Nephron progenitor cell (in vitro differentiated cells): ENCODE measurements at regions not wholly inside any gene's neighbourhood (a gene's known extent, or its start where the extent isn't known, plus 50 kb on each side); places are given as distances from the start of the nearest gene placed in this dataset.

ENCODE experiments used
- DNase-seq: peaks from one replicate; pipeline ENCODE4 v3.0.0; 2021
- H3K27ac Mint-ChIP-seq: 2 replicates; pipeline ENCODE4 v1.8.0; 2021; ENCODE audit warnings: mild to moderate bottlenecking, moderate library complexity, mixed read lengths
- H3K27me3 Mint-ChIP-seq: 2 replicates; pipeline ENCODE4 v1.8.0; 2021; ENCODE audit warnings: mild to moderate bottlenecking, low read depth, mixed read lengths; ENCODE audit not compliant: poor library complexity
- H3K36me3 Mint-ChIP-seq: 2 replicates; pipeline ENCODE4 v1.8.0; 2021; ENCODE audit warnings: low read depth, mixed read lengths
- H3K4me1 Mint-ChIP-seq: 2 replicates; pipeline ENCODE4 v1.8.0; 2021; ENCODE audit warnings: mixed read lengths
- H3K4me3 Mint-ChIP-seq: 2 replicates; pipeline ENCODE4 v1.8.0; 2021; ENCODE audit warnings: mild to moderate bottlenecking, moderate library complexity, mixed read lengths
- H3K9me3 Mint-ChIP-seq: 2 replicates; pipeline ENCODE4 v1.8.0; 2021; ENCODE audit warnings: mild to moderate bottlenecking, moderate library complexity, mixed read lengths
- TF ChIP-seq, protein P1 (sequence below): fragments of 200-600 bp; sonication (generic); IDR thresholded peaks from 2 replicates; pipeline ENCODE4 v1.5.0; 2021; ENCODE audit warnings: antibody characterized with exemption

DNA sequence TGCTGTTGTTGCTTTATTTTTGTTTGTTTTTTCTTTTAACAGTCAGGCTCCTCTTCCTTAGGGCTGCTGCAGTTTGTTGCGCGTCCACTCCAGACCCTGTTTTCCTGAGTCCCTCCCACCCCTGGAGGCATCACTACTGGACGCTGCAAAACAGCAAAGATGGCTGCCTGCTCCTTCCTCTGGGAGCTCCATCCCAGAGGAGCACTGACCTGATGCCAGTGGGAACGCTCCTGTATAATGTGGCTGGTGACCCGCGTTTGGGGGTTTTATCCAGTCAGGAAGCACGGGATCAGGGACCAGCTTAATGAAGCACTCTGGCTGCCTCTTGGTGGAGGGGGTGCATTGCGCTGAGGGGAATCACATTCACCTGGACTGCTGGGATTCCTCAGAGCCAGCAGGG is 1005.6 kb downstream of the CDH8 start:
- H3K27me3 Mint-ChIP-seq, result peaks cover 2% of the 10 kb centered on the region
- no peak overlapping the region for H3K4me3 Mint-ChIP-seq
- TF ChIP-seq, protein P1, sequence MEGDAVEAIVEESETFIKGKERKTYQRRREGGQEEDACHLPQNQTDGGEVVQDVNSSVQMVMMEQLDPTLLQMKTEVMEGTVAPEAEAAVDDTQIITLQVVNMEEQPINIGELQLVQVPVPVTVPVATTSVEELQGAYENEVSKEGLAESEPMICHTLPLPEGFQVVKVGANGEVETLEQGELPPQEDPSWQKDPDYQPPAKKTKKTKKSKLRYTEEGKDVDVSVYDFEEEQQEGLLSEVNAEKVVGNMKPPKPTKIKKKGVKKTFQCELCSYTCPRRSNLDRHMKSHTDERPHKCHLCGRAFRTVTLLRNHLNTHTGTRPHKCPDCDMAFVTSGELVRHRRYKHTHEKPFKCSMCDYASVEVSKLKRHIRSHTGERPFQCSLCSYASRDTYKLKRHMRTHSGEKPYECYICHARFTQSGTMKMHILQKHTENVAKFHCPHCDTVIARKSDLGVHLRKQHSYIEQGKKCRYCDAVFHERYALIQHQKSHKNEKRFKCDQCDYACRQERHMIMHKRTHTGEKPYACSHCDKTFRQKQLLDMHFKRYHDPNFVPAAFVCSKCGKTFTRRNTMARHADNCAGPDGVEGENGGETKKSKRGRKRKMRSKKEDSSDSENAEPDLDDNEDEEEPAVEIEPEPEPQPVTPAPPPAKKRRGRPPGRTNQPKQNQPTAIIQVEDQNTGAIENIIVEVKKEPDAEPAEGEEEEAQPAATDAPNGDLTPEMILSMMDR, result no peak
- H3K4me1 Mint-ChIP-seq, result no peaks in the 10 kb centered on the region
- no peaks in the 10 kb centered on the region for H3K36me3 Mint-ChIP-seq
- no peak for DNase-seq
- no peak overlapping the region for H3K27ac Mint-ChIP-seq
- no peaks in the 10 kb centered on the region for H3K9me3 Mint-ChIP-seq

DNA sequence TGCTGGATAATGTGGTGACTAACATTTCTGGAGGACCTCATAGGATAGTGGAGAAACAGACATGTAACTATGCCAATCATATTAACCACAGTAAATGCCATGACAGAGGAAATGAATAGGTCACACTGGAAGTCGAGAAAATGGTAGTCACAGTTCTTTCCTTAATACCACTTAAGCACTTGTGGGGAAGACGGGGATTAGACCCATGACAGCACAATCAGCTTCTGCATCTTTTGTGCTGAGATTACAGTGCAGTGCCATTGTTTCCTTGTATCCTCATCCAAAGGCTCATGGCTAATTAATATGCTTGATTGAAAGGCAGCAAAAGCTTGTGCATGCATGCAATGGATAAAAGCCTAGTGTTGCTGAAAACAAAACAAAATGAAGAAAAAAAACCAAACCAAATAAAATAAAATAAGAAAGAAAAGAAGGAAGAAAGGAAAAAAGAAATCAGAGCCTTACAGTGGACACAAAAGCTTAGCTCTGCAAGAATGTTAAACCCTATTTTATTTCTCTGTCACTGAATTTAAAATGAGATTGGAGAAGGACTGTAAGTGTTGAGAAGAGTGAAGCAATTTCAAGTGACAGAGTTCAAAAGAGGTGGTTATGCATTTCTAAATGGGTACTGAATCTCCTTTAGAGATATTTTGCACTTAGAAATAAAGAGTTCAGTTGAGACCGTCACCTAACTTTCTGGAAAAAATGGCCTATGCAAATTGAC is 1011.9 kb downstream of the CDH8 start:
- no peak overlapping the region for H3K27ac Mint-ChIP-seq
- peaks cover 2% of the 10 kb centered on the region for H3K27me3 Mint-ChIP-seq
- DNase-seq, result no peak
- no peaks in the 10 kb centered on the region for H3K36me3 Mint-ChIP-seq
- H3K4me1 Mint-ChIP-seq, result no peaks in the 10 kb centered on the region
- H3K4me3 Mint-ChIP-seq, result no peak overlapping the region
- TF ChIP-seq, protein P1, result no peak
- H3K9me3 Mint-ChIP-seq, result no peaks in the 10 kb centered on the region

DNA sequence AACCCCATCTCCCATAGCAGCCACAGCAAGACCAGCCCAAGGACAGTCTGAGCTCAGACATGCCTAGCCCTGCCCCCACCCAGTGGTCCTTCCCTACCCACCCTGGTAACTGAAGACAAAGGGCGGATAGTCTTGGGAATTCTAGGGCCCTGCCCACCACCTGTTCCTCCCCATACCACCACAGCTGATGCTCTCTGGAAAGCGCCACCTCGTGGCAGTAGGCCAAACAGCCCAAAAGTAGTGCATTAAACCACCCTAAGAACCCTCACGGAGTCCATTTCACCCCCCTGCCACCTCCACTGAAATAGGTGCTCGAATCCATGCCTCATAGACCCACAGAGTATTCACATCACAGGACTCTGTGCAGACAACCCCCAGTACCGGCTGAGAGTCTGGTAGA is 1021.4 kb downstream of the CDH8 start:
- no peaks in the 10 kb centered on the region for H3K4me1 Mint-ChIP-seq
- no peak overlapping the region for H3K4me3 Mint-ChIP-seq
- DNase-seq, result no peak
- TF ChIP-seq, protein P1, result no peak
- no peaks in the 10 kb centered on the region for H3K36me3 Mint-ChIP-seq
- peaks cover 3% of the 10 kb centered on the region for H3K27me3 Mint-ChIP-seq
- H3K9me3 Mint-ChIP-seq, result no peaks in the 10 kb centered on the region
- H3K27ac Mint-ChIP-seq, result no peak overlapping the region

DNA sequence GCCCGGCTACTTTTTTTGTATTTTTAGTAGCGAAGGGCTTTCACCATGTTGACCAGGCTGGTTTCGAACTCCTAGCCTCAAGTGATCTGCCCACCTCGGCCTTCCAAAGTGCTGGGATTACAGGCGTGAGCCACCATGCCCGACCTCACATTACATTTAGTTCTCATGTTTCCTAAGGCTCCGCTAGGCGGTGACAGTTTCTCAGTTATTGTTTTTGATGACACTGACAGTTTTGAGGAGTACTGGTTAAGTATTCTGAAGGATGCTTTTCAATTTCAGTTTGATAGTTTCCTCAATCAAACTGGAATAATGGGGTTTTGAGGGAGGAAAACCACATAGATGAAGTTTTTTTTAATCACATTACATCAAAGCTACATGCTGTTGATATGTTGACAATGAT is 1028.5 kb downstream of the CDH8 start:
- H3K4me3 Mint-ChIP-seq, result no peak overlapping the region
- no peak for DNase-seq
- H3K9me3 Mint-ChIP-seq, result no peaks in the 10 kb centered on the region
- no peaks in the 10 kb centered on the region for H3K36me3 Mint-ChIP-seq
- no peak overlapping the region for H3K27ac Mint-ChIP-seq
- TF ChIP-seq, protein P1, result no peak
- H3K4me1 Mint-ChIP-seq, result no peaks in the 10 kb centered on the region
- H3K27me3 Mint-ChIP-seq, result peaks cover 3% of the 10 kb centered on the region

DNA sequence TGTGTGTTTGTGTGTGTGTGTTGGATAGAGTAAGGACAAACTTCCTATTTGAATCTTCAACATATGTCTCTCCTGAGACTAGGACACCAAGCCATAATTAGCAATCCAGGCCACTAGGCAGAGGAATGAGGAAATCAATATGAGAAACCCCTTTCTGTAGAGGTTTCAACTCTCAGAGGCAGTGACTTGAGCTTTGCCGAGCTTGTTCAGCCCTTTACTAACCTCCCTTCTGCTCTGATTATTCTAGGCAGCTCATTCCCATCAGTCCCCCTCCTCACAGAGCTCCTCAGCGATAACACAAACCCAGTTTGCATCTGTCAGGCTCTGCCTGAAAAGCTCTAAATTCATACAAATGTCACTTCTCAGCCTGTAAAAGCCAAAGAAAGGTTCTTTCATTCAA is 1030.3 kb downstream of the CDH8 start:
- TF ChIP-seq, protein P1, result no peak
- Mint-ChIP-seq H3K4me3 (no peak overlapping the region), H3K36me3 (no peaks in the 10 kb centered on the region), H3K9me3 (no peaks in the 10 kb centered on the region), H3K27me3 (peaks cover 6% of the 10 kb centered on the region), H3K4me1 (no peaks in the 10 kb centered on the region), H3K27ac (no peak overlapping the region)
- DNase-seq, result no peak
